HG03565 (cell line): ENCODE measurements at regions not wholly inside any gene's neighbourhood (a gene's known extent, or its start where the extent isn't known, plus 50 kb on each side); places are given as distances from the start of the nearest gene placed in this dataset.

Experiments
- ATAC-seq: cut with Tn5 transposase; IDR thresholded peaks from one replicate; pipeline ENCODE4 v1.9.1; 2021; ENCODE audit warnings: mild to moderate bottlenecking, moderate library complexity; ENCODE audit not compliant: unreplicated experiment

GRCh38 chr16:51085271-51085670 lies 65.8 kb downstream of the SALL1 start:
- no peak for ATAC-seq

DNA sequence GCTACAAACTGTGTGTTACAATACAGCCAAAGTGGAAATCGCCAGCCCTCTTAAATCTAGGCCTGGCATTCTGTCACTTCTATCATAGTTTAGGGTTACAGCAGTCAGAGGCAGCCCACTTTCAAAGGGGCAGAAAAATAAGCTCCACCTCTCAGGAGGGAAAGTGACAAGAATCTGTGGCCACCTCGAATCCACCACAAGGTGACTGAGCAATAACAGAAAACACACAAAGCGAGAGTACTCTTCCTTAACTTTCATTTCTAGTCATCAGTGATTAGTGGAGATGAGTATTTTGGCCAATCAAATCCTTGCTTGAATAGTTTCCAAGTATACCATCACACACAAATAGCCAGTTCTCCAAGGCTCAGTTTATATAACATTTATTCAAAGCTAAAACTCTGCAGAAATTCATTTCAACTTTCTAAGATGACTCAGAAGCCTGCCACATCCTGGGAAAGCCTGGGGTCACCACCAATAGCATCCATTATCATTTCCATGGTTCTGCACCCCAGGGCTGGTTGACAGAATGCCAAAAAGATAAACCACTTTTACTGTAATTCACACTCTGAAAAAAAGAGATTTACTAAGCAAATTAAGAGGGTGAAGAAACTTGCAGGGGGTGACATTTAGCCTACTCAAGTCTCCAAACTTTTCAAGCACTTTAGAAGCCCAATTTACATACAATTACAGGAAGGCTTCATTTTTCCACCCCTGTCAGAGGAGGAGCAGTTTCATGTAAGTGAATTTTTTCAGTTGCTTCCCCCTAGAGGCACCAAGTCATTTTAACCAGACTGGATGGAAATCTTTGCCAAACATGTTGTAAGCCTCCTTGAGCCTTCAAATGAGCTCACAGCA lies 66.8 kb downstream of the SALL1 start:
- ATAC-seq = no peak

DNA sequence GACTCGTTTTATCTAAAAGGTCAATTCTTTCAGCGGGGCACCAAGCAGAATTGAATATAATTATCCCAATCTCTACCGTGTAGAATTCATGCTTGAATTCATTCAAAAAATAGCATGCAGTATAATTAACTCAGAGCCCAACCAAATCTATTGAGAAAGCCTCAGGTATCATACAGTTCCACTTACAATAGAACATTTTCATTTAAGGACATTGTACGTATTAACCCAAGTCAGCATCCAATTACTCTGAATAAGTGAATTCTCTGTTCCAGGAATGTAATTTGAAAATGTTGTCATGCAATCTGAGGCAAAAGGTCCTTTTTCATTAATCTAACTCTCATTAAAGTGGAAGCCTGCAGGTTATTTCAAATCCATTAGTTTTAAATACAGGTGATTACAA lies 78.5 kb downstream of the SALL1 start:
- no peak for ATAC-seq

GRCh38 chr16:51071326-51071725 lies 79.7 kb downstream of the SALL1 start:
- no peak for ATAC-seq

DNA sequence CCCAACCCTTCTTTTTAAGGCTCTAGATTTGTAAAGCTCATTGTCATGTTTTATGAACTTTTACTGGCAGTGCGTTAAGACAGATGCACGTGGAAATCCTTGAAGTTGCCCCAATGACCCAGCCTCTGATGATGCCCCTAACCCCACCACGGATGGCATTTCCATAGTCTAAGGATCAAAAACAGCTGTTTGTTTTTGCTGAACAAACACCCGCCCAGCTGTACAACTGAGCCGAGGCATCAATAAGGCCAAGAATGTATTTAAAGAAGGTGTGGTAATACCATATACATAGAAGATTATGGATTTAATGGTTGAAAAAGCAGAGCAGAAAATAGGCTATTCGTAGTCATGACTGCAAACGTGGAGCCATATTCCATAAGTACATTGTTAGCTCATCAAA lies 83.7 kb downstream of the SALL1 start:
- no peak for ATAC-seq

GRCh38 chr16:51062039-51062438 lies 89.0 kb downstream of the SALL1 start:
- ATAC-seq = no peak

- ATAC-seq = no peak
Observed at GRCh38 chr16:51061328-51061727, 89.7 kb downstream of the SALL1 start.

DNA sequence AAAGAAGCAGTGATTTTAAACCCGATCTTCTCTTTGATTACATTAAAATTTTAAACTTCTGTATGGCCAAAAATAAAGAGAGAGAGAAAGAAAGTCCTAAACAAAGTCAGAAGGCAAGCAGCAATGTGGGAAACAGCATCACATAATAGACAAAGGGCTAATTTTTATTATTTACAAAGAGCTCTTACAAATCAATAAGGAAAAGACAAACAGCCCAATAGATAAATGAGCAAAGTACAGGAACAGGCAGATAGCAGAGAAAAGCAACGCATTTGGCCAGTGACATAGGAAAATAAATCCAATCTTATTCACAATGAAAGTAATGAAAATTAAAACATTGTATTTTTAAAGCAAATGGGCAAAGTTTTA lies 93.1 kb downstream of the SALL1 start:
- ATAC-seq = no peak

GRCh38 chr16:51057102-51057793 lies 93.8 kb downstream of the SALL1 start:
- no peak for ATAC-seq

- ATAC-seq = no peak
Observed at GRCh38 chr16:51056331-51056730, 94.7 kb downstream of the SALL1 start.

- ATAC-seq = no peak
Observed at GRCh38 chr16:51055434-51055833, 95.6 kb downstream of the SALL1 start.

DNA sequence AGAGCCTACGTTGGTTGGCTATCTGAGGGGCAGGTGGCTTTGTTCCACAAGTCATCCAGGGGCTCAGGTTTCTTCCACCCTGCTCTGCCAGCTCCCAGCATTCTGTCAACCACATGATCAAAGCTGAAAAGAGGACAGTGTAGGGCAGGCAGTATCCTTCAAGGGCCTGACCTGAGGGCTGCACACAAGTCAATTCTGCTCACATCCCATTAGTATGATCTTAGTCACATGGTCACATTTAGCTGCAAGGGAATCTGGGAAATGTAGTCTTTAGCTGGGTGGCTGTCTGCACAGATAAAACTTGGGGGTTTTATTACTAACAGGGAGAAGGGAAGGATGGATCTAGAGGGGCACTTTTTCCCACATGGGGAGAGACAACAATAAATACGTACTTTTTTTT lies 97.3 kb downstream of the SALL1 start:
- ATAC-seq = no peak

DNA sequence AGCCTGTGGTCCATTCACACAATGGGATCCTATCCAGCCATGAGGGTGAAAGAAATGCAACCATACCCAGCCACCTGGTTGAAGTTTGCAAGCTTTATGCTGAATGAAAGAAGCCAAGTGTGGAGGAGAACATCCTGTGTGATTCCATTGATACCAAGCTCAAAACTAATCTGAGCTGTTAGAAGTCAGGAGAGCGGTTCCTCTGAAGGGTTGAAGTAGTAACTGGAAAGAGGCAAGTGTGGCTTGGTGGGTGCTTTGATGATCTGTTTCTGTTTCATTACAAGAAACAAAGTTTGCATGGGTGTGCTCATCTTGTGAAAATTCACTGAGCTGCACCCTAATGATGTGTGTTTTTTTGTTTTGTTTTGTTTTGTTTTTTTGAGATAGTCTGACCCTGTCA lies 99.4 kb downstream of the SALL1 start:
- ATAC-seq = no peak

- no peak for ATAC-seq
Observed at GRCh38 chr16:51050377-51050706, 100.7 kb downstream of the SALL1 start.

- ATAC-seq = no peak
Observed at GRCh38 chr16:51049678-51050376, 101.2 kb downstream of the SALL1 start.

DNA sequence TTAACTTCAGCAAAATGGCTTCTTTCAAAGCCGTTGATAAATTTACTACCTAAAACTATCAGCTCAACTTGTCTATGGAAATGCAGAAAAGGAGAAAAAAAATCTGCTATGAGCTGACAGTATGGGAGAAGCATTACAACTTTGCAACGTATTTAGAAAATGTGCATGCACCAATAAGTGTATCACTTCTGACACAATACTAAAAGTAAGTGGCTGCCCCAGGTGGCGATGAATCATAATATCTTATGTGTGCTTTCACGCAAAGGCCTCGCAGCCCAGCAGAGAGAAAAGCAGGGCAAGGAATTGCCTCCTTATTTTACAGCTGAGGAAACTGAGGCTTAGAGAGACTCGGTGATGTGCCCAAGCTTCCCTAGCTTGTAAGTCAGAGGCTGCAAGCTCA lies 101.8 kb downstream of the SALL1 start:
- no peak for ATAC-seq

DNA sequence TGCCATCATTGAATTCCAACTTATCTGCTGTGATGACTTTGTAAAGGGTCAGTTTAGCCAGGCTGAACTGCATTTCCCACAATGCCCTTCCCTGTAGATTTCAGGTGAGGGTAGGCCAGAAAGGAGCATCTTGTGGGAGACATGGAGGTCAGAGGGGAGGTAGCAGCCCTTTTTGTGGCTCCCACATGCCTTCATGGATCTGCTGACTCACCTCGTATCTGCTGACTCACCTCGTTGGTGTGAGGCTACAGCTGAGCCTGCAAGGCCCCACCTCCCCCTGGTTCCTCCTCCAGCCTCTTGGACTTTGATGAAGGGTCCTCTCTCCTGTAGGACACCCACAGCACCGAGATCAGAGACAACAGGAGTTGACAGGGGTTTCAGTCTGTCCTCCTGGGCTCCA lies 102.5 kb downstream of the SALL1 start:
- ATAC-seq = no peak

- no peak for ATAC-seq
Observed at GRCh38 chr16:51045794-51046193, 105.3 kb downstream of the SALL1 start.

DNA sequence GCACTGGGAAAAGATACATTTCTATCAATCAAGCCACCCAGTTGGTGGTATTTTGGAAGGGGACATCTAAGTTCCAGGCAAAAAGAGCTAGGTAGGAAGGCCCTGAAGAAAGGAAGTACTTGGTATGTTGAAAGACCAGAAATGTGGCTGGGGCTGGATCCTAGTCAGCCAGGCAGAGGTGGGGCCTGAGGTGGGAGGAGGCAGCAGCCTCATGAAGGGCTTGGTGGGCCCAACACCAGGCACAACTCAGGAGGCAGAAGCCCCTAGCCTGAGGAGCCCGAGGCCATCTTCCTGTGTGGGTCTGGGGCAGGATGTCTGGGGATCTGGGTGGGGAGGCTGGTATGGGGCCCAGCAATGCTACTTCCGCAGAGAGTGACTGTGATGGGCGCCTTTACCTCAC lies 105.9 kb downstream of the SALL1 start:
- no peak for ATAC-seq

- ATAC-seq = no peak
Observed at GRCh38 chr16:51041546-51041945, 109.5 kb downstream of the SALL1 start.

GRCh38 chr16:51040637-51041036 lies 110.4 kb downstream of the SALL1 start:
- ATAC-seq = no peak
